Transverse colon (tissue), 4 donors: ENCODE measurements at regions not wholly inside any gene's neighbourhood (a gene's known extent, or its start where the extent isn't known, plus 50 kb on each side); places are given as distances from the start of the nearest gene placed in this dataset.
"Not testable (repeated sequence)": the region's sequence is repeated elsewhere in the genome, so short reads cannot be mapped to it uniquely, and the experiment has no call there.

ENCODE experiments used
- DNase-seq: peaks from one replicate; pipeline ENCODE4 v3.0.0-alpha.2; 2019
- H3K27ac ChIP-seq, 4 donors: fragments of 200-600 bp; sonication (generic); 2 replicates each; pipeline ENCODE4 v1.5.1; 2016 to 2018; ENCODE audit warnings: inconsistent platforms in 4 of 4
- H3K27me3 ChIP-seq: fragments of 200-600 bp; sonication (generic); 2 replicates; pipeline ENCODE4 v1.5.1; 2017; ENCODE audit warnings: inconsistent platforms
- H3K36me3 ChIP-seq, 4 donors: fragments of 200-600 bp; sonication (generic); 2 replicates each; pipeline ENCODE4 v1.5.1; 2017 to 2019; ENCODE audit warnings: inconsistent platforms in 4 of 4
- H3K4me1 ChIP-seq, 4 donors: fragments of 200-600 bp; sonication (generic); 2 replicates each; pipeline ENCODE4 v1.5.1; 2017 to 2020; ENCODE audit warnings: inconsistent platforms in 4 of 4
- H3K4me3 ChIP-seq, 4 donors: fragments of 200-600 bp; sonication (generic); 1 replicate in 1 of 4; 2 replicates in 3 of 4; pipeline versions ENCODE4 v1.5.1 to v1.6.1; 2017 to 2019; ENCODE audit warnings: inconsistent platforms in 4 of 4
- H3K9me3 ChIP-seq, 2 donors: fragments of 200-600 bp; sonication (generic); 2 replicates each; pipeline ENCODE4 v1.5.1; 2017 to 2019; ENCODE audit warnings: inconsistent platforms in 2 of 2
- CTCF ChIP-seq, 5 experiments: fragments of 200-600 bp in 3 of 5; fragments of 450-650 bp in 2 of 5; sonication (generic) in 3 of 5; IDR thresholded peaks; 1 replicate in 2 of 5; 2 replicates in 3 of 5; pipeline ENCODE4 v1.5.1; 2016 to 2017; ENCODE audit warnings: antibody characterized with exemption in 5 of 5, inconsistent platforms in 3 of 5, mild to moderate bottlenecking in 2 of 5, moderate library complexity in 1 of 5
- EP300 ChIP-seq: sonication (generic); formaldehyde crosslinking; IDR thresholded peaks from one replicate; pipeline ENCODE4 v1.6.1; 2017; ENCODE audit warnings: antibody characterized with exemption, low read depth
- POLR2A ChIP-seq: fragments of 450-650 bp; IDR thresholded peaks from one replicate; pipeline ENCODE4 v1.6.1; 2016; ENCODE audit warnings: antibody characterized with exemption, mild to moderate bottlenecking, moderate library complexity
- POLR2AphosphoS5 ChIP-seq, 3 donors: sonication (generic); formaldehyde crosslinking; IDR thresholded peaks; one replicate each; pipeline ENCODE4 v1.6.1; 2016; ENCODE audit warnings: antibody characterized with exemption in 3 of 3
- WGBS, 2 donors: methylation state at CpG; one replicate each; pipeline ENCODE4 v1.1.5; 2018; ENCODE audit warnings: low coverage in 1 of 2; 5-methylcytosine and 5-hydroxymethylcytosine counted together
- in situ Hi-C, 4 donors: fragments of 200-750 bp; cut with MboI; loops; one replicate each; pipeline versions ENCODE4 v1.15.0 to v1.15.1; 2017; ENCODE audit warnings: low sequenced_read_pairs in 3 of 4, low pct_ligation_motif_present in 1 of 4, low pct_unique_long_range_greater_than_20kb in 1 of 4
- intact Hi-C: fragments of 100-400 bp; cut with DNase I; formaldehyde crosslinking; loops from one replicate; pipeline ENCODE4 v1.15.1; 2023; ENCODE audit warnings: low total_unique reads

GRCh38 chr3:109863701-109864100 lies 526.4 kb upstream of the DPPA4 start:
- Histone ChIP-seq H3K36me3 (no peaks in the 10 kb centered on the region), H3K27me3 (no peaks in the 10 kb centered on the region), H3K4me1 (no peaks in the 10 kb centered on the region), H3K9me3 (no peaks in the 10 kb centered on the region), H3K4me3 (no peak overlapping the region), H3K27ac (no peak overlapping the region)
- 77 to 83% methylated on average over 1 of the region's 1 CpG for WGBS, 2 donors
- intact Hi-C loops = no loop called here
- no peak for DNase-seq
- no peak for TF ChIP-seq POLR2A
- no peak for TF ChIP-seq CTCF (IDR thresholded peaks at IDR 0.05)
- no peak for TF ChIP-seq EP300
- TF ChIP-seq POLR2AphosphoS5 (IDR thresholded peaks at IDR 0.05) = no peak
- in situ Hi-C loops = no loop called here

GRCh38 chr3:109864452-109864851 lies 527.1 kb upstream of the DPPA4 start:
- no peak overlapping the region for H3K27ac ChIP-seq

GRCh38 chr3:109869586-109869985 lies 532.2 kb upstream of the DPPA4 start:
- Histone ChIP-seq H3K27me3 (no peaks in the 10 kb centered on the region), H3K9me3 (no peaks in the 10 kb centered on the region), H3K27ac (no peak overlapping the region), H3K4me3 (no peak overlapping the region), H3K36me3 (no peaks in the 10 kb centered on the region), H3K4me1 (no peaks in the 10 kb centered on the region)
- intact Hi-C loops (no loop called here), in situ Hi-C loops (no loop called here)
- TF ChIP-seq CTCF (IDR thresholded peaks at IDR 0.05) (no peak), POLR2AphosphoS5 (IDR thresholded peaks at IDR 0.05) (no peak), EP300 (no peak), POLR2A (no peak)
- DNase-seq = no peak

More at GRCh38 chr3:109864452-109864851, 527.1 kb upstream of the DPPA4 start:
- Histone ChIP-seq H3K36me3 (no peaks in the 10 kb centered on the region), H3K9me3 (no peaks in the 10 kb centered on the region), H3K4me1 (no peaks in the 10 kb centered on the region), H3K4me3 (no peak overlapping the region), H3K27me3 (no peaks in the 10 kb centered on the region)
- intact Hi-C loops (no loop called here), in situ Hi-C loops (no loop called here)
- no peak for TF ChIP-seq CTCF (IDR thresholded peaks at IDR 0.05)
- TF ChIP-seq EP300 = no peak
- no peak for TF ChIP-seq POLR2AphosphoS5 (IDR thresholded peaks at IDR 0.05)
- no peak for TF ChIP-seq POLR2A
- DNase-seq = no peak

GRCh38 chr3:109874896-109875708 lies 537.8 kb upstream of the DPPA4 start:
- Histone ChIP-seq H3K4me3 (no peak overlapping the region), H3K4me1 (no peaks in the 10 kb centered on the region), H3K27ac (no peak overlapping the region), H3K36me3 (no peaks in the 10 kb centered on the region), H3K9me3 (peaks cover 0 to 4% of the 10 kb centered on the region in 2 donors), H3K27me3 (no peaks in the 10 kb centered on the region)
- in situ Hi-C loops = no loop called here
- intact Hi-C loops = loop anchor here (5.0 kb wide), 1 partner anchor 1207 kb away; no protein-coding TSS in a partner anchor
- WGBS, 2 donors = 50% methylated on average over 1 of the region's 1 CpG; no CpG with 5 or more reads in 1 of the 2 donors
- TF ChIP-seq CTCF (IDR thresholded peaks at IDR 0.05) (no peak), POLR2A (no peak), POLR2AphosphoS5 (IDR thresholded peaks at IDR 0.05) (no peak), EP300 (no peak)
- no peak for DNase-seq

GRCh38 chr3:109877616-109878015 lies 540.3 kb upstream of the DPPA4 start:
- H3K4me3 ChIP-seq, intact Hi-C loops, in situ Hi-C loops, H3K36me3 ChIP-seq, H3K27ac ChIP-seq, H3K27me3 ChIP-seq, H3K9me3 ChIP-seq, H3K4me1 ChIP-seq, DNase-seq: not testable (repeated sequence)
- 89 to 100% methylated on average over 2 of the region's 2 CpGs for WGBS, 2 donors
